Limb (tissue), 2 donors: ENCODE measurements at regions not wholly inside any gene's neighbourhood (a gene's known extent, or its start where the extent isn't known, plus 50 kb on each side); places are given as distances from the start of the nearest gene placed in this dataset.

Experiments
- DNase-seq, 2 donors: peaks; one replicate each; pipeline ENCODE4 v3.0.0-alpha.2; 2016; ENCODE audit errors: extremely low spot score in 2 of 2

- no peak for DNase-seq
Measured at GRCh38 chr10:121662531-121662930, 64.3 kb upstream of the FGFR2 start.

GRCh38 chr10:121661451-121661851, 63.2 kb upstream of the FGFR2 start:
- no peak for DNase-seq

- DNase-seq: no peak
Measured at GRCh38 chr10:121659236-121659635, 61.0 kb upstream of the FGFR2 start.

GRCh38 chr10:121658611-121659010, 60.4 kb upstream of the FGFR2 start:
- DNase-seq: no peak

GRCh38 chr10:121658111-121658510, 59.9 kb upstream of the FGFR2 start:
- DNase-seq: no peak

- no peak for DNase-seq
Measured at GRCh38 chr10:121655254-121656144, 57.3 kb upstream of the FGFR2 start.

GRCh38 chr10:121654021-121654545, 55.8 kb upstream of the FGFR2 start:
- DNase-seq: no peak

- DNase-seq: no peak
Measured at GRCh38 chr10:121653608-121654007, 55.4 kb upstream of the FGFR2 start.

- DNase-seq: no peak
Measured at GRCh38 chr10:121648493-121648892, 50.2 kb upstream of the FGFR2 start.

GRCh38 chr10:121648059-121648458, 49.8 kb upstream of the FGFR2 start:
- DNase-seq: no peak
